Fibroblast of skin of left quadriceps (primary cell): ENCODE measurements at regions not wholly inside any gene's neighbourhood (a gene's known extent, or its start where the extent isn't known, plus 50 kb on each side); places are given as distances from the start of the nearest gene placed in this dataset.
"Not testable (repeated sequence)": the region's sequence is repeated elsewhere in the genome, so short reads cannot be mapped to it uniquely, and the experiment has no call there.

Experiments used
- DNase-seq, 2 experiments: peaks; one replicate each; pipeline ENCODE4 v3.0.0-alpha.2; 2013; ENCODE audit warnings: low read depth in 2 of 2

- DNase-seq, result peak; percentile 21 to 23
These were observed 124.6 kb upstream of the KCNAB1 start for GRCh38 chr3:155995525-155996370.

DNA sequence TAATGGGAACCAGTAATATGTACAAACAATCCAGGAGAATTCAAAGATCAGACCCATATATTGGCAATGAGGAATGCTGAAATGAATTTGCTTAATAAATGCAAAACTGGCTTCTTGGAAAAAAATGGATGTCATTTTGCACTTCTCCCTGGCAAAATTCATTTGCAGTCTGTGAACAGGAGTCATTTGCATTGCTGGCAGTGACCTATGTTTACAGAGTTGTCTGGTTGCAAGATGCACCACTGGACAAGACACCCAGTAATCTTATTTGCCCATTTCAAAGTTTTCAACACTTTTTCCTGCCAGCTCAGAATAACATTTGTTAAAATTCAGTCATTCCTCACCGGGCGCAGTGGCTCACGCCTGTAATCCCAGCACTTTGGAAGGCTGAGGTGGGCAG lies 123.5 kb upstream of the KCNAB1 start:
- no peak for DNase-seq

- not testable (repeated sequence) for DNase-seq
These were observed 122.2 kb upstream of the KCNAB1 start for GRCh38 chr3:155998173-155998572.

DNA sequence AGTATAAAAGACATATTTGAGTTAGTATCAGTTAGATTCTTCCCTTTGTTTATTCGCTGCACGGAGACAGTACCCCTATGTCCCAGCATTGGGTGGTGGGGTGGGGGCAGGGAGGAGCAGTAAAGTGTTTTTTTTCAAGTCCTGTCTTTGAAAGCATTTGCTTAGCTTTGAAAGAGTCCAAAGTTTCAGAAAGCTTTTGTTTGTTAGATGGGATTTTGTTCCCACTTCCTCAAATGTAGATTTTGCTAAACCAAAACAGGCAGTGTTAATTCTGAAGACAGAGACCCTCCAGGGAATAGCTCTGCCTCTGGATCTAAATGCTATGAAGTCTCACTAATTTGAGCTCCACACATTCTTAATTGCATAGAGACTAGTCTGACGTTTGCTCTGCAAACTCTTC lies 114.6 kb upstream of the KCNAB1 start:
- DNase-seq, result no peak

- DNase-seq, result no peak
These were observed 109.5 kb upstream of the KCNAB1 start for GRCh38 chr3:156010829-156011228.

DNA sequence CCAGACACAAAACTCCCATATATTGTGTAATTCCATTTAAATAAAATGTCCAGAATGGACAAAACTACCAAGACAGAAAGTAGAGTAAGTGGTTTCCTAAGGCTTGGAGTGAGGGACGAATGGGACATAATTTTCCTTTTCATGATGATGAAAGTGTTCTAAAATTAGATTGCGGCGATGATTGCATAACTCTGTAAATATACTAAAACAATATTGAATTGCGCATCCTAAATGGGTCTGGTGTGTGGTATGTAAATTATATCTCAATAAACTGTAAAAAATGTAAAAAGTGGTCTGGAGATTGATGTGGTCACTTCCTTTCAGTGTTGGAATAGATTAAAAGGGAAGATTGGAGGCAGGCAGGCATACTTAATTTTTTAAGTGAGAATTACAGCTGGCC lies 105.9 kb upstream of the KCNAB1 start:
- DNase-seq, result no peak

- DNase-seq, result no peak
These were observed 103.5 kb upstream of the KCNAB1 start for GRCh38 chr3:156016902-156017301.

GRCh38 chr3:156017352-156018030 lies 102.9 kb upstream of the KCNAB1 start:
- no peak for DNase-seq

DNA sequence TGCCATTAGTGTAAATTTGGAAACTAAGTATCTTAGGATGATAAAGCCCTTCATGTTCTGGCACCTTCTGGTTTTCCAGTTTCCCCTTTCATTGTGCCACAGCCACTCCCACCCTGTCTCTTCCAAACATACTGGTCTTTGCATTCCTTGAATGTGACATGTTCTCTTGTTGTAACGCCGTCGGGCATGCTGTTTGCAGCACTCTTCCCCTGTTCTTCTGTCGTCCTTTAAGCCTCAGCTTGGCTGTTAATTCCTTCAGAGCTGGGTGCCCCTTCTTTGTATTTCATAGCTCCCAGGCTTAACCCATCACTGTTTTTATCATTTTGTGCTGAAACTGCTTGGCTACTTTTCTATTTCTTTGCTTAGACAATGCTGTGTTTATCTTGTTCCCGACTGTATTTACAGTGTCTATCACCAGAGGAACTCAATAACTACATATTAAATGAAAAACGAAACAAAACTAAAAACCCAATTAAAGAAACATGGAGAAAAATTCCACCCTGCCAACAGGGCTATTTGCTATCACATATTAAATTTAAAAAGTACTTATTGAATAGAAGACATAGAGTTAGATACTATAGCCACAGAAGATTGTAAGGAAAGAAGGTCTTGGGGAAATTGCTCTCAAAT lies 95.4 kb upstream of the KCNAB1 start:
- DNase-seq, result no peak

- no peak for DNase-seq
These were observed 91.2 kb upstream of the KCNAB1 start for GRCh38 chr3:156029208-156029607.

- no peak for DNase-seq
These were observed 89.7 kb upstream of the KCNAB1 start for GRCh38 chr3:156030723-156031122.

DNA sequence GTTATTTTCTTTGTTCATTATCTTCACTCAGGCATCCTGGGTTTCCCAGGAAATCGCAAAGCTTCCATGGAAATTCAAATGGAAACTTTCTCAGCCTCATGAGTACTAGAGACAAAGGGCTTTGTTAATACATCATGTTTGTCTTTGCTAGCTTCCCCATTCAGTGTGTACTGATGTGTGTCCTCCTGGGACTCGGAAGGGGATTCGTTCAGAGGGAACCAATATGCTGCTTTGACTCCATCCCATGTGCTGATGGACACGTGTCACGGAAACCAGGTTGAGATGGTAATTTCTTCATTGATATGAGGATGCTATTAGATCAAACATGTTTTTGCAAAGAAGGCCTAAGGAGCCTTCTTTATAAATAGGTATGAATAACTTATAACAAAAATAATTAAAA lies 87.0 kb upstream of the KCNAB1 start:
- no peak for DNase-seq

DNA sequence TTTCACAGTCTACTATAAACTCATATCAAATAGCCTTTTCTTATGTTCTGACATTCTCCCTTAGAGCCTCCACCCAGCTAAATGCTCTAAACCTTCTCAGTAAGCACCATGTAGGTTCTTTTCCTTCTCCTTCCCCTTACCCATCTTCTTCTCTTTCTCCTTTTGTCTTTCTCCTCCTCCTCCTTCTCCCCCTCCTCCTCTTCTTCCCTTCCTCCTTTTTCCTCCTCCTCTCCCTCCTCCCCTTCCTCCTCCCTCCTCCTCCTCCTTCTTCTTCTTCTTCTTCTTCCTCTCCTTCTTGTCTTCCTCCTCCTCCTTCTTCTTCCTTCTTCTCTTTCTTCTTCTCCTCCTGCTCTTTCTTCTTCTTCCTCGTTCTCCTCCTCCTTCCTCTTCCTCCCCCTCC lies 85.2 kb upstream of the KCNAB1 start:
- no peak for DNase-seq

- DNase-seq, result no peak
These were observed 83.9 kb upstream of the KCNAB1 start for GRCh38 chr3:156036258-156037053.

- DNase-seq, result no peak
These were observed 83.0 kb upstream of the KCNAB1 start for GRCh38 chr3:156037356-156037755.

DNA sequence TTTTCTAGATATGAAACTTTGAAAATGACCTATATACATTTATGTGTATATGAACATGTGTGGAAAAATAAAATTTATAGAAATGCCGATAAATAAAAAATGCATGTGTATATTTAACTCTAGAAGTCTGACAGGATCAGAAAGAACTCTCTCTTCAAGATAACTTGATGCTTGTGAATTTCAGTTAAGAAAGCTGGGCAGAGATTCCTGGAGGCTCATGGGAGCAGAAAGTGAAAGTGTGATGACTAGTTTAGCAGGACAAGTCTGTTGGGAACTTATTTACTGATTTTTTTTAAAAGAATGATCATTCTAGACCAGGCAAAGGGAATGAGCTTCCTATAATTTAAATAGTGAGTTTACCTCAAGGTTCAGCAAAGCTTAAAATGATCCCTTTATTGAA lies 81.5 kb upstream of the KCNAB1 start:
- DNase-seq, result no peak

DNA sequence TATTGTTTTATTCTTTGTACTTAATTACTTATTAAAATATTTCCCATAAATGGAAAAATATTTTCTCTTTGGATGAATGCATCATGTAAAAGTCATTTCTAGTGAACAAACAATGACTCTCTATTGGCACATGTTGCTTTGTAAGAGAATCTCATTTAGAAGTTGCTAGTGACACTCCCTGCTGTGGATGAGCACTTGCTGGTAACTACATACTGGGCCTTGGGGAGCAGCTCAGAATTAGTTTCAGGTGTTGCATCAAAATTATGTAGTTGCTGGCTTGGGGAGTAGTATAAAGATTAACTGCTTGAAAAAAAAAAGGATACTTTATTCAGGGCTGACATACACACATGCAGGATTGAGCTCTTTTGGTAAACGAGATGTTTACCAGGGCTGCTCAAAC lies 80.3 kb upstream of the KCNAB1 start:
- no peak for DNase-seq

DNA sequence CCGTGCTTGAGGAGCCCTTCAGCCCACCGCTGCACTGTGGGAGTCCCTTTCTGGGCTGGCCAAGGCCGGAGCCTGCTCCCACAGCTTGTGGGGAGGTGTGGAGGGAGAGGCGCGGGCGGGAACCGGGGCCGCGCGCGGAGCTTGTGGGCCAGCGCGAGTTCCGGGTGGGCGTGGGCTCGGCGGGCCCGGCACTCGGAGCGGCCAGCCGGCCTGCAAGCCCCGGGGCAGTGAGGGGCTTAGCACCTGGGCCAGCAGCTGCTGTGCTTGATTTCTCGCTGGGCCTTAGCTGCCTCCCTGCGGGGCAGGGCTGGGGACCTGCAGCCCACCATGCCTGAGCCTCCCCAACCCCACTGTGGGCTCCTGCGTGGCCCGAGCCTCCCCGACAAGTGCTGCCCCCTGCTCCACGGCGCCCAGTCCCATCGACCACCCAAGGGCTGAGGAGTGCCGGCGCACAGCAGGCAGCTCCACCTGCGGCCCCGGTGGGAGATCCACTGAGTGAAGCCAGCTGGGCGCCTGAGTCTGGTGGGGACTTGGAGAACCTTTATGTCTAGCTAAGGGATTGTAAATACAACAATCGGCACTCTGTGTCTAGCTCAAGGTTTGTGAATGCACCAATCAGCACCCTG lies 79.0 kb upstream of the KCNAB1 start:
- not testable (repeated sequence) for DNase-seq

DNA sequence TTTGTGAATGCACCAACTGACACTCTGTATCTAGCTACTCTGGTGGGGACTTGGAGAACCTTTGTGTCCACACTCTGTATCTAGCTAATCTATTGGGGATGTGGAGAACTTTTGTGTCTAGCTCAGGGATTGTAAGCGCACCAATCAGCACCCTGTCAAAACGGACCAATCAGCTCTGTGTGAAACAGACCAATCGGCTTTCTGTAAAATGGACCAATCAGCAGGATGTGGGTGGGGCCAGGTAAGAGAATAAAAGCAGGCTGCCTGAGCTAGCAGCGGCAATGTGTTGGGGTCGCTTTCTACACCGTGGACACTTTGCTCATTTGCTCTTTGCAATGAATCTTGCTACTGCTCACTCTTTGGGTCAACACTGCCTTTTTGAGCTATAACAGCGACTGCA lies 78.5 kb upstream of the KCNAB1 start:
- not testable (repeated sequence) for DNase-seq

DNA sequence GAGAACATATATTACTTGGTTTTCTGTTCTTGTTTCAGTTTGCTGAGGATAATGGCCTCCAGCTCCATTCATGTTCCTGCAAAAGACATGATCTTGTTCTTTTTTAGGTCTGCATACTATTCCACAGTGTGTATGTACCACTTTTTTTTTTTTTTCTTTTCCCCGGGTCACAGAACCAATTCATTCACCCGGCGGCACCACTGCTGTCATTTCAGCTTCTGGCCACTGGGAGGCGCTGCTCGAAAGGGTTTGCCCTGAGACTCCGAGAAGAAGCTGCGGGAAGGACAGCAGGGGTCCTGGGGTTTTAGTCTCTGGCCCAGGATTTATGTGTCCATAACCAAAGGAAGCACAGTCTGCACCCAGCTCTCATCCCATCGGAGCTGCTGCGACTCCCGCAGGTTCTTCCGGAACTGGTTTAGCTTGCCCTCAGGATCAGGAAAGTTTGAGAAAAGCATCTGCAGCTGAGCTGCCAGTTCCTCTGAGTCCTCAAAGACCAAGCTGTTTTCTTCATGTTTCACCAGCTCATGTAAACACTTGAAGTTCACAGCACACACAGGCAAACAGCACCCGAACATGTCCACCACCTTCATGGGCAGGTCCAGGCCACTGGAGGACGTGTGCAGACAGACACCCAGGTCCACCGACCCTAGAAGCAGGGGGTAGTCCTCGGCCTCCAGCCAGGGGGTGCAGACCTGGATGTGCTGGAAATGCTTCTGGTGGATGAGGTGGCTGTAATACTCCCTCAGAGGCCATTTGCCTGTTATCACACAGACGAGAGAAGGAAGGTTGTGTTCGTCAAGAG lies 76.3 kb upstream of the KCNAB1 start:
- DNase-seq, result not testable (repeated sequence)

GRCh38 chr3:156044634-156044975 lies 75.8 kb upstream of the KCNAB1 start:
- no peak for DNase-seq
